HCT116 (cell line): ENCODE measurements at regions not wholly inside any gene's neighbourhood (a gene's known extent, or its start where the extent isn't known, plus 50 kb on each side); places are given as distances from the start of the nearest gene placed in this dataset.

Source experiments
- ATAC-seq: fragments of 200-7000 bp; cut with Tn5 transposase; 2 replicates; pipeline ENCODE4 v1.9.1; 2020; ENCODE audit warnings: mild to moderate bottlenecking, moderate library complexity
- BruUV-seq: library from RNA; stranded (reverse); fragments of 400-500 nt; replicated peaks from 2 replicates; lab custom pipeline; 2021; lab: Mats Ljungman, UMichigan
- CTCF ChIA-PET: fragments of 300-600 bp; sonication (Branson Sonifier 250); formaldehyde crosslinking; loops from one replicate; lab custom pipeline; 2021; ENCODE audit warnings: antibody characterized with exemption; lab: Charles Lee
- POLR2A ChIA-PET: fragments of 300-600, 350-600 bp; sonication (Branson Sonifier 250); formaldehyde crosslinking; loops from one replicate; lab custom pipeline; 2021; ENCODE audit warnings: antibody characterized with exemption; lab: Charles Lee
- RAD21 ChIA-PET, 2 experiments: fragments of 300-600 bp; sonication (Branson Sonifier 250); formaldehyde crosslinking; loops; one replicate each; lab custom pipeline; 2023; ENCODE audit warnings: low total read pairs in 2 of 2; ENCODE audit not compliant: uncharacterized antibody in 2 of 2, unreplicated experiment in 2 of 2, low non-redundant PET in 1 of 2; lab: Charles Lee
- DNase-seq: peaks from one replicate; pipeline ENCODE4 v3.0.0-alpha.2; 2010; ENCODE audit warnings: low read depth, low spot score
- H2AFZ ChIP-seq: fragments of 200-600 bp; shearing (Covaris generic), sonication (generic); 2 replicates; pipeline ENCODE4 v1.6.1; 2017; ENCODE audit warnings: low read depth, mixed run types, mixed read lengths, antibody characterized with exemption, low read length; ENCODE audit not compliant: poor library complexity, severe bottlenecking
- H3K27ac ChIP-seq: 2 replicates; pipeline ENCODE4 v1.5.1; 2012; ENCODE audit warnings: low read depth, low read length
- H3K27me3 ChIP-seq: fragments of 200-600 bp; sonication (generic); 2 replicates; pipeline ENCODE4 v1.6.1; 2016; ENCODE audit warnings: mixed run types, low read length, mixed read lengths; ENCODE audit not compliant: insufficient read depth
- H3K36me3 ChIP-seq, 2 experiments: fragments of 200-500 bp in 1 of 2; fragments of 200-600 bp in 1 of 2; sonication (Bioruptor generic) in 1 of 2; sonication (generic) in 1 of 2; 2 replicates each; pipeline versions ENCODE4 v1.5.1 to v1.6.1; 2014 to 2016; ENCODE audit warnings: low read length in 2 of 2, inconsistent platforms in 1 of 2, mixed read lengths in 1 of 2, mixed run types in 1 of 2; ENCODE audit not compliant: insufficient read depth in 2 of 2, control insufficient read depth in 1 of 2
- H3K4me1 ChIP-seq, 2 experiments: fragments of 200-600 bp in 1 of 2; sonication (generic) in 1 of 2; 2 replicates each; pipeline versions ENCODE4 v1.5.1 to v1.6.1; 2012 to 2017; ENCODE audit warnings: low read length in 2 of 2, inconsistent platforms in 1 of 2, mild to moderate bottlenecking in 1 of 2, mixed read lengths in 1 of 2, mixed run types in 1 of 2, moderate library complexity in 1 of 2; ENCODE audit not compliant: insufficient read depth in 2 of 2, control insufficient read depth in 1 of 2
- H3K4me2 ChIP-seq: fragments of 200-600 bp; sonication (generic); 2 replicates; pipeline ENCODE4 v1.6.1; 2017; ENCODE audit warnings: mixed run types, low read length, mixed read lengths
- H3K4me3 ChIP-seq, 2 experiments: fragments of 200-600 bp in 1 of 2; sonication (generic) in 1 of 2; replicated peaks in 1 of 2; 2 replicates each; pipeline ENCODE4 v1.5.1; 2011 to 2016; ENCODE audit warnings: low read length in 2 of 2, control low read depth in 1 of 2, low read depth in 1 of 2, mild to moderate bottlenecking in 1 of 2, mixed read lengths in 1 of 2, mixed run types in 1 of 2
- H3K79me2 ChIP-seq: fragments of 200-600 bp; sonication (generic); 2 replicates; pipeline ENCODE4 v1.6.1; 2017; ENCODE audit warnings: mild to moderate bottlenecking, mixed run types, low read length, moderate library complexity, mixed read lengths; ENCODE audit not compliant: insufficient read depth
- H3K9ac ChIP-seq: fragments of 200-600 bp; sonication (generic); 2 replicates; pipeline ENCODE4 v1.6.1; 2016; ENCODE audit warnings: low read length, mixed read lengths
- H3K9me2 ChIP-seq: fragments of 200-600 bp; sonication (generic), shearing (Covaris generic); 2 replicates; pipeline ENCODE4 v1.6.1; 2017; ENCODE audit warnings: mixed run types, mild to moderate bottlenecking, moderate library complexity; ENCODE audit not compliant: insufficient read depth
- H3K9me3 ChIP-seq, 2 experiments: fragments of 200-500 bp in 1 of 2; fragments of 200-600 bp in 1 of 2; sonication (Bioruptor generic) in 1 of 2; sonication (generic) in 1 of 2; 2 replicates each; pipeline ENCODE4 v1.6.1; 2014 to 2017; ENCODE audit warnings: low read length in 2 of 2, mixed read lengths in 2 of 2, inconsistent platforms in 1 of 2, low read depth in 1 of 2, mild to moderate bottlenecking in 1 of 2, mixed run types in 1 of 2, moderate library complexity in 1 of 2; ENCODE audit not compliant: control insufficient read depth in 1 of 2, insufficient read depth in 1 of 2
- H4K20me1 ChIP-seq: fragments of 200-600 bp; sonication (generic), shearing (Covaris generic); 2 replicates; pipeline ENCODE4 v1.6.1; 2017; ENCODE audit warnings: mixed run types, mild to moderate bottlenecking, moderate library complexity; ENCODE audit not compliant: insufficient read depth
- CBX3 ChIP-seq: IDR thresholded peaks from 2 replicates; pipeline ENCODE4 v1.6.1; 2012; ENCODE audit warnings: low read depth
- CEBPB ChIP-seq: IDR thresholded peaks from 2 replicates; pipeline ENCODE4 v1.6.1; 2012; ENCODE audit warnings: low read depth
- EGR1 ChIP-seq: IDR thresholded peaks from 2 replicates; pipeline ENCODE4 v1.6.1; 2012; ENCODE audit warnings: low read depth
- ELF1 ChIP-seq: IDR thresholded peaks from 2 replicates; pipeline ENCODE4 v1.6.1; 2012; ENCODE audit warnings: low read depth, borderline replicate concordance
- EZH2 ChIP-seq: fragments of 200-600 bp; sonication (generic); IDR thresholded peaks from 2 replicates; pipeline ENCODE4 v1.6.1; 2017; ENCODE audit warnings: antibody characterized with exemption, mixed run types
- EZH2phosphoT487 ChIP-seq: fragments of 200-600 bp; IDR thresholded peaks from 2 replicates; pipeline ENCODE4 v1.6.1; 2018; ENCODE audit warnings: antibody characterized with exemption, borderline replicate concordance
- FOSL1 ChIP-seq: IDR thresholded peaks from 2 replicates; pipeline ENCODE4 v1.6.1; 2012; ENCODE audit warnings: low read depth
- JUND ChIP-seq: IDR thresholded peaks from 2 replicates; pipeline ENCODE4 v1.6.1; 2012
- POLR2A ChIP-seq: IDR thresholded peaks from 2 replicates; pipeline ENCODE4 v1.7.0; 2011; ENCODE audit warnings: borderline replicate concordance; ENCODE audit not compliant: insufficient read depth, insufficient read length; ENCODE audit errors: extremely low read depth
- RAD21 ChIP-seq: IDR thresholded peaks from 2 replicates; pipeline ENCODE4 v1.6.1; 2012; ENCODE audit warnings: low read depth, mild to moderate bottlenecking
- SIN3A ChIP-seq: IDR thresholded peaks from 2 replicates; pipeline ENCODE4 v1.6.1; 2012; ENCODE audit warnings: low read depth
- SP1 ChIP-seq: IDR thresholded peaks from 2 replicates; pipeline ENCODE4 v1.6.1; 2012; ENCODE audit warnings: low read depth
- SRF ChIP-seq: IDR thresholded peaks from 2 replicates; pipeline ENCODE4 v1.6.1; 2012; ENCODE audit warnings: low read depth
- YY1 ChIP-seq: IDR thresholded peaks from 2 replicates; pipeline ENCODE4 v1.6.1; 2011; ENCODE audit warnings: low read length, low read depth, moderate library complexity, mild to moderate bottlenecking; ENCODE audit not compliant: insufficient replicate concordance; ENCODE audit errors: extremely low read depth
- ZFX ChIP-seq: fragments of 450-650 bp; IDR thresholded peaks from 2 replicates; pipeline ENCODE4 v1.6.1; 2017
- ZNF274 ChIP-seq: fragments of 200-500 bp; sonication (Bioruptor generic); IDR thresholded peaks from 2 replicates; pipeline ENCODE4 v1.6.1; 2014; ENCODE audit warnings: mild to moderate bottlenecking, low read depth, low read length, inconsistent platforms
- intact Hi-C: fragments of 100-400 bp; cut with micrococcal nuclease; formaldehyde crosslinking; loops from 2 replicates; pipeline ENCODE4 v1.10.0; 2022
- TF ChIP-seq, protein P1 (sequence below): IDR thresholded peaks from 2 replicates; pipeline ENCODE4 v1.6.1; 2012; ENCODE audit warnings: low read depth
- TF ChIP-seq, protein P2 (sequence below), 3 experiments: fragments of 200-600 bp in 1 of 3; sonication (generic) in 1 of 3; IDR thresholded peaks in 2 of 3; conservative IDR thresholded peaks in 1 of 3; 2 replicates each; pipeline ENCODE4 v1.5.1; 2012 to 2017; ENCODE audit warnings: low read depth in 2 of 3, low read length in 2 of 3, antibody characterized with exemption in 1 of 3, borderline replicate concordance in 1 of 3, control low read depth in 1 of 3, mild to moderate bottlenecking in 1 of 3, mixed read lengths in 1 of 3, mixed run types in 1 of 3, moderate library complexity in 1 of 3; ENCODE audit not compliant: insufficient read depth in 1 of 3
- TF ChIP-seq, protein P3 (sequence below): IDR thresholded peaks from 2 replicates; pipeline ENCODE4 v1.6.1; 2012
- TF ChIP-seq, protein P4 (sequence below): IDR thresholded peaks from 2 replicates; pipeline ENCODE4 v1.6.1; 2012

DNA sequence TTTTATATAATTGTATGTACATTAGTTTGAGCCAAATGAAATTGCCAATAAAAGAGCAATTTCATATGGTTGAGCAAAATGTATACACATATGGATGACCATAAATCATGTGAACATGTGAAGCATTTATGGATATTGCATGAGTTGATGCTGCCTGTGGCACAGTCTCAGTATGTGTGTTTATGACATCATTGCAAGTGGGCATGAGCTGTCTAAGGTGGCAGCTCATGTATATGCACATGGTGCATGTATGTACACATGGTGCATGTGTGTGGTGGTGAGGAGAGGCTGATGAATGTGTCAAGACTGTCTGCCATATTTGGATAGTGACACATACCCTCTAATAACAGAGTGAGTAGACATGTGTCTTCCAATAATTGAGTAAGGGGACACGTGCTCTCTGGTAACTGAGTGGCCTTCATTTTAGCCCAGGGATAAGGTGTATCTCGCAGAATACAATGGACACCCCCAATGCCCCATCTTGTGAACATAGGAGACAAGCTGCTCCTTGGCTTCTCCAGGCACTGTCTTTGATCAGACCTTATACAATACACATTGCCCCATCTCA lies 208.8 kb downstream of the DHX35 start:
- Histone ChIP-seq H3K4me1 (no peaks in the 10 kb centered on the region), H3K27ac (no peak overlapping the region), H3K79me2 (no peaks in the 10 kb centered on the region), H3K36me3 (no peaks in the 10 kb centered on the region), H3K4me2 (no peak overlapping the region), H3K9ac (no peak overlapping the region), H3K4me3 (no peak overlapping the region), H4K20me1 (no peaks in the 10 kb centered on the region), H2AFZ (no peak overlapping the region), H3K9me2 (no peaks in the 10 kb centered on the region), H3K9me3 (no peaks in the 10 kb centered on the region), H3K27me3 (peaks cover 47% of the 10 kb centered on the region)
- DNase-seq (no peak), ATAC-seq (no peak)
- no TSS peak for BruUV-seq
- ChIA-PET RAD21 (no interaction called here), CTCF (no interaction called here), POLR2A (no interaction called here)
- intact Hi-C loops = no loop called here
- TF ChIP-seq ZFX (no peak), JUND (no peak), ZNF274 (no peak), EGR1 (no peak), RAD21 (no peak), CEBPB (no peak), YY1 (no peak), EZH2 (no peak), POLR2A (no peak), ELF1 (no peak), SP1 (no peak), CBX3 (no peak), SRF (no peak), SIN3A (no peak), FOSL1 (no peak), EZH2phosphoT487 (no peak)
- TF ChIP-seq, protein P1, sequence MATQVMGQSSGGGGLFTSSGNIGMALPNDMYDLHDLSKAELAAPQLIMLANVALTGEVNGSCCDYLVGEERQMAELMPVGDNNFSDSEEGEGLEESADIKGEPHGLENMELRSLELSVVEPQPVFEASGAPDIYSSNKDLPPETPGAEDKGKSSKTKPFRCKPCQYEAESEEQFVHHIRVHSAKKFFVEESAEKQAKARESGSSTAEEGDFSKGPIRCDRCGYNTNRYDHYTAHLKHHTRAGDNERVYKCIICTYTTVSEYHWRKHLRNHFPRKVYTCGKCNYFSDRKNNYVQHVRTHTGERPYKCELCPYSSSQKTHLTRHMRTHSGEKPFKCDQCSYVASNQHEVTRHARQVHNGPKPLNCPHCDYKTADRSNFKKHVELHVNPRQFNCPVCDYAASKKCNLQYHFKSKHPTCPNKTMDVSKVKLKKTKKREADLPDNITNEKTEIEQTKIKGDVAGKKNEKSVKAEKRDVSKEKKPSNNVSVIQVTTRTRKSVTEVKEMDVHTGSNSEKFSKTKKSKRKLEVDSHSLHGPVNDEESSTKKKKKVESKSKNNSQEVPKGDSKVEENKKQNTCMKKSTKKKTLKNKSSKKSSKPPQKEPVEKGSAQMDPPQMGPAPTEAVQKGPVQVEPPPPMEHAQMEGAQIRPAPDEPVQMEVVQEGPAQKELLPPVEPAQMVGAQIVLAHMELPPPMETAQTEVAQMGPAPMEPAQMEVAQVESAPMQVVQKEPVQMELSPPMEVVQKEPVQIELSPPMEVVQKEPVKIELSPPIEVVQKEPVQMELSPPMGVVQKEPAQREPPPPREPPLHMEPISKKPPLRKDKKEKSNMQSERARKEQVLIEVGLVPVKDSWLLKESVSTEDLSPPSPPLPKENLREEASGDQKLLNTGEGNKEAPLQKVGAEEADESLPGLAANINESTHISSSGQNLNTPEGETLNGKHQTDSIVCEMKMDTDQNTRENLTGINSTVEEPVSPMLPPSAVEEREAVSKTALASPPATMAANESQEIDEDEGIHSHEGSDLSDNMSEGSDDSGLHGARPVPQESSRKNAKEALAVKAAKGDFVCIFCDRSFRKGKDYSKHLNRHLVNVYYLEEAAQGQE = no peak
- TF ChIP-seq, protein P2, sequence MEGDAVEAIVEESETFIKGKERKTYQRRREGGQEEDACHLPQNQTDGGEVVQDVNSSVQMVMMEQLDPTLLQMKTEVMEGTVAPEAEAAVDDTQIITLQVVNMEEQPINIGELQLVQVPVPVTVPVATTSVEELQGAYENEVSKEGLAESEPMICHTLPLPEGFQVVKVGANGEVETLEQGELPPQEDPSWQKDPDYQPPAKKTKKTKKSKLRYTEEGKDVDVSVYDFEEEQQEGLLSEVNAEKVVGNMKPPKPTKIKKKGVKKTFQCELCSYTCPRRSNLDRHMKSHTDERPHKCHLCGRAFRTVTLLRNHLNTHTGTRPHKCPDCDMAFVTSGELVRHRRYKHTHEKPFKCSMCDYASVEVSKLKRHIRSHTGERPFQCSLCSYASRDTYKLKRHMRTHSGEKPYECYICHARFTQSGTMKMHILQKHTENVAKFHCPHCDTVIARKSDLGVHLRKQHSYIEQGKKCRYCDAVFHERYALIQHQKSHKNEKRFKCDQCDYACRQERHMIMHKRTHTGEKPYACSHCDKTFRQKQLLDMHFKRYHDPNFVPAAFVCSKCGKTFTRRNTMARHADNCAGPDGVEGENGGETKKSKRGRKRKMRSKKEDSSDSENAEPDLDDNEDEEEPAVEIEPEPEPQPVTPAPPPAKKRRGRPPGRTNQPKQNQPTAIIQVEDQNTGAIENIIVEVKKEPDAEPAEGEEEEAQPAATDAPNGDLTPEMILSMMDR (IDR thresholded peaks at IDR 0.05 in 2 of 3, conservative IDR thresholded peaks at IDR 0.05 in 1 of 3; ENCODE audit: borderline replicate concordance in 1 of 3, insufficient read depth in 1 of 3, low read depth in 2 of 3, low read length in 2 of 3) = no peak
- TF ChIP-seq, protein P3, sequence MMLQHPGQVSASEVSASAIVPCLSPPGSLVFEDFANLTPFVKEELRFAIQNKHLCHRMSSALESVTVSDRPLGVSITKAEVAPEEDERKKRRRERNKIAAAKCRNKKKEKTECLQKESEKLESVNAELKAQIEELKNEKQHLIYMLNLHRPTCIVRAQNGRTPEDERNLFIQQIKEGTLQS = no peak
- TF ChIP-seq, protein P4, sequence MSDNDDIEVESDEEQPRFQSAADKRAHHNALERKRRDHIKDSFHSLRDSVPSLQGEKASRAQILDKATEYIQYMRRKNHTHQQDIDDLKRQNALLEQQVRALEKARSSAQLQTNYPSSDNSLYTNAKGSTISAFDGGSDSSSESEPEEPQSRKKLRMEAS = no peak
